ENCODE measurements at regions not wholly inside any gene's neighbourhood (a gene's known extent, or its start where the extent isn't known, plus 50 kb on each side); places are given as distances from the start of the nearest gene placed in this dataset.

DNA sequence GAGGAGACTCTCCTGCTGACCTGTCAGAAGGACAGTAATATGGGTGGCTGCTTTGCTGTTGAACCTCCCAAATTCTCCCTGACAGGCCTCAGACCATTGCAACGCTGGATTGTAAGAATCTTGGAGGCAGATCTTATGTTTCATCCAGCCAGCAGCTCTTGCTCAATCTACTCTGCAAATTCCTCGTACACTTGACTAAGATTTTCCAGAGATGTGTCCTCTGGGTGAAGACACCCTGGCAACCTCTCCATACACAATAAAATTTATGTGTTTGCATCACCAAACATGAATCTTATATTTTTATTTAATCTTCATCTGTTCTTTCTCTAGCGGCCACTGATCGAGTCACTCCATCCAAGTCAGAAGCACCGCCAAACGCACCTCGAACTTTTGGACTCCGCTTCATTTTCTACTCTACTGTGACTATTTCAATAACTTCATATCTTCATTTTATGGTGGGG lies 623.1 kb downstream of the ACTR3B start:
- no peak overlapping the region for H3K27ac Mint-ChIP-seq
- DNase-seq, result no peak
- no peak for ATAC-seq
- no peak overlapping the region for H3K4me3 Mint-ChIP-seq
- peaks cover 7 to 8% of the 10 kb centered on the region in 2 donors for H3K9me3 Mint-ChIP-seq
- H3K4me1 Mint-ChIP-seq, result no peaks in the 10 kb centered on the region
- H3K27me3 Mint-ChIP-seq, result peaks cover 6% of the 10 kb centered on the region

GRCh38 chr7:153383781-153384180 lies 624.2 kb downstream of the ACTR3B start:
- no peak overlapping the region for H3K4me3 Mint-ChIP-seq
- H3K27me3 Mint-ChIP-seq, result peaks cover 6% of the 10 kb centered on the region
- no peak for ATAC-seq
- H3K4me1 Mint-ChIP-seq, result no peaks in the 10 kb centered on the region
- H3K9me3 Mint-ChIP-seq, result peaks cover 8 to 9% of the 10 kb centered on the region in 2 donors
- H3K27ac Mint-ChIP-seq, result no peak overlapping the region
- no peak for DNase-seq

- Mint-ChIP-seq H3K4me3 (no peak overlapping the region), H3K9me3 (peaks cover 16 to 25% of the 10 kb centered on the region in 2 donors), H3K27ac (no peak overlapping the region), H3K4me1 (no peaks in the 10 kb centered on the region), H3K27me3 (peaks cover 6% of the 10 kb centered on the region)
- no peak for ATAC-seq
- no peak for DNase-seq
Measured at GRCh38 chr7:153385502-153385901, 626.0 kb downstream of the ACTR3B start.

DNA sequence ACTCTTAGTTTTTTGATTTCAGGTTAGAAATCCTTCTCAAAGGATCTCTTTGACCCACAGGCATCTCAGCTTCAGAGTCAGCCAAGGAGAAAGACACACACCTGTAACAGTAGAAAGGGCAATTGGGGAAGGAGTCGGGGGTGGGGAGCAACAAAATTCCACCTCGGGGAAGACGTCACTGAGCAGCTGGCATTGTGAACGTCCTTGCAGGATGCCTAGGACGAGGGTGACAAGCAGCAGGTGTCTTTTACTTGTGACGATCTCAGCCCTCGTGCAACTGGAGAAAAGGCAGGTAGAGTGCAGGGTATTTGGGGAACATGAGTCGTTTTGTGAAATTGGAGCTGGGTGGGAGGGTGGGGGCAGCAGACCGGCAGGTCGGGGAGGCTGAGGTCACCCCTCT lies 627.0 kb downstream of the ACTR3B start:
- H3K4me1 Mint-ChIP-seq, result no peaks in the 10 kb centered on the region
- H3K9me3 Mint-ChIP-seq, result peaks cover 24 to 36% of the 10 kb centered on the region in 2 donors
- no peak overlapping the region for H3K4me3 Mint-ChIP-seq
- no peak overlapping the region for H3K27ac Mint-ChIP-seq
- H3K27me3 Mint-ChIP-seq, result peaks cover 4% of the 10 kb centered on the region
- ATAC-seq (no peak), DNase-seq (no peak)

DNA sequence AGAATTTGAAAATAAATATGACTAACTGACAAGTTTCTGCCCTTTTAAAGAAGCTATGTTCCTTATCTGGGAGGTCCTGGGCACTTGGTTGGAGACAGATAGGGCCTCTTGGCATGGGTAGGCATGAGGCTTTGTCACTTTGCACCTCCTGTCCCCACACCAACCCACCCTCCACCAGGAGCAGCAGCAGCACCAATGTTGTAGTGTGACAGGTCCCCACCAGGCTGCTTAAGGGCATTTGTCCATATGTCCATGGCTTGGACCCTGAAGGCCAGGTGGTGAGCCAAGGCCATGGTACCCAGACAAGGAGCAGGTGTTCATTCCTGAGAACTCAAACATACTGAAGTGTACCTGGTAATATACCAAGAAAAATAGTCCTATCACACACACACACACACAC lies 629.1 kb downstream of the ACTR3B start:
- H3K4me3 Mint-ChIP-seq, result no peak overlapping the region
- DNase-seq, result no peak
- H3K4me1 Mint-ChIP-seq, result no peaks in the 10 kb centered on the region
- peaks cover 28 to 50% of the 10 kb centered on the region in 2 donors for H3K9me3 Mint-ChIP-seq
- H3K27ac Mint-ChIP-seq, result no peak overlapping the region
- H3K27me3 Mint-ChIP-seq, result no peaks in the 10 kb centered on the region
- no peak for ATAC-seq

GRCh38 chr7:153389261-153389660 lies 629.7 kb downstream of the ACTR3B start:
- no peaks in the 10 kb centered on the region for H3K4me1 Mint-ChIP-seq
- DNase-seq (no peak), ATAC-seq (no peak)
- H3K27ac Mint-ChIP-seq, result no peak overlapping the region
- H3K27me3 Mint-ChIP-seq, result no peaks in the 10 kb centered on the region
- peaks cover 27 to 57% of the 10 kb centered on the region in 2 donors for H3K9me3 Mint-ChIP-seq
- no peak overlapping the region for H3K4me3 Mint-ChIP-seq

GRCh38 chr7:153390955-153391354 lies 631.4 kb downstream of the ACTR3B start:
- no peak for ATAC-seq
- H3K9me3 Mint-ChIP-seq, result peaks cover 24 to 52% of the 10 kb centered on the region in 2 donors
- no peaks in the 10 kb centered on the region for H3K4me1 Mint-ChIP-seq
- H3K4me3 Mint-ChIP-seq, result no peak overlapping the region
- H3K27ac Mint-ChIP-seq, result no peak overlapping the region
- no peaks in the 10 kb centered on the region for H3K27me3 Mint-ChIP-seq
- no peak for DNase-seq

DNA sequence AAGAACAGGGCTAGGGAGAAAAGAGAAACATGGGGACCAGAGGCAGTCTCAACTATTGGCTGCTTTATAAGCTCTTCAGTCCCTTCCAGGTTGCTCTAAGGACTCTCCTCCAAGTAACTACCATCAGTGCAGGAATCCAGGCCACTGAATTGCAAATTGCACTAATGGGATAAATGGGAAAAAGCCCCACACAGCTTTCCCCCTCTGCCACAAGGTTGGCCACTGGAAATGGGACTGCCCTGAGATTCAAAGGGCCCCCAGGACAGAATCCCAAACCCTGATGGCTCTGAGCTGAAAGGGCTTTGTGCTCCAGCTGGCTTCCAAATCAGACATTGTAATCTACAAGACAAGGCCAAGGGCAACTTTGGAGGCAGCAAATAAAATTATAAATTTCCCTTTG lies 633.2 kb downstream of the ACTR3B start:
- ATAC-seq (no peak), DNase-seq (no peak)
- H3K9me3 Mint-ChIP-seq, result peaks cover 20 to 50% of the 10 kb centered on the region in 2 donors
- H3K4me1 Mint-ChIP-seq, result no peaks in the 10 kb centered on the region
- H3K4me3 Mint-ChIP-seq, result no peak overlapping the region
- no peaks in the 10 kb centered on the region for H3K27me3 Mint-ChIP-seq
- H3K27ac Mint-ChIP-seq, result no peak overlapping the region

DNA sequence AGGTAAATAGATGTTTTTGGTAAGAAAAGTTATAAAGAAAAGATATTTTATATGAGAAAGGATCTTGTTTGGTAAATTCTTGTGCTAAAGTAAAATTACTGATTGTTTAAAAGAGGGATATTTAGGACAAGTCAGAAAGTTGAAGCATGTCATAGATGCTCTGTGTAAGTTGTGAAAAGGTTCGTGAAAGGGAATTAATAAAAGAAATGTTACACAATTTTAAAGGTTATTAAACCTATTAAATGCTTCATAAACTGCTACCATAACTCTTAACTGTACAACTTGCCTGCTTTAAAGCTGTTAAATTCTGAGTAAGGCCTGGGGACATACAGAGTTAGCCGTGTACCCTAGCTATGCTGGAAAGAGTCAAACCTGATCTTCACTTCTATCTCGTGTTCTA lies 634.1 kb downstream of the ACTR3B start:
- Mint-ChIP-seq H3K9me3 (peaks cover 20 to 56% of the 10 kb centered on the region in 2 donors), H3K4me3 (no peak overlapping the region), H3K27ac (no peak overlapping the region), H3K27me3 (no peaks in the 10 kb centered on the region), H3K4me1 (no peaks in the 10 kb centered on the region)
- DNase-seq (no peak), ATAC-seq (no peak)

DNA sequence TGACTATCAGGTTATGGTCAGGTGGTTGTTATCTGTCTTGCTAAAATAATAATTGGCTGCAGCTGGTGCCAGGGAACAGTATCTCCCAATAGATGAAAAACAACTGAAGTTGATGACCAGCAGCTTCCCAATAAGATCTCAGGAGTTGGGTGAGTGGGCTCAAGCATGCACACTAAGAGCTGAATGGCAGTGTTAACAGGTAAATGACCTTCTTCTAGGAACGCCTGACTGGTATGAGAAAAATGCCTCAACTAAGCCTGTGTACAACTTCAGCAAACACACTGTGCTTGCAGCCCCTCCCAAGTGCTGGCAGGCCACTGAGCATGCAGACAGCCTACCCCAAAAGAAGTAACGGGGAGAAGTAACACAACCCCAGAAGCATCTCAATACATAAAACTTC lies 636.9 kb downstream of the ACTR3B start:
- H3K4me1 Mint-ChIP-seq, result no peaks in the 10 kb centered on the region
- no peak overlapping the region for H3K27ac Mint-ChIP-seq
- ATAC-seq (no peak), DNase-seq (no peak)
- no peak overlapping the region for H3K4me3 Mint-ChIP-seq
- no peaks in the 10 kb centered on the region for H3K27me3 Mint-ChIP-seq
- peaks cover 4 to 40% of the 10 kb centered on the region in 2 donors for H3K9me3 Mint-ChIP-seq

- no peak for DNase-seq
- Mint-ChIP-seq H3K27ac (no peak overlapping the region), H3K4me3 (no peak overlapping the region), H3K9me3 (peaks cover 10 to 40% of the 10 kb centered on the region in 2 donors), H3K27me3 (no peaks in the 10 kb centered on the region), H3K4me1 (no peaks in the 10 kb centered on the region)
- ATAC-seq, result no peak
Measured at GRCh38 chr7:153397459-153397858, 637.9 kb downstream of the ACTR3B start.

- peaks cover 10 to 39% of the 10 kb centered on the region in 2 donors for H3K9me3 Mint-ChIP-seq
- no peak for DNase-seq
- H3K27ac Mint-ChIP-seq, result no peak overlapping the region
- no peak overlapping the region for H3K4me3 Mint-ChIP-seq
- ATAC-seq, result no peak
- H3K4me1 Mint-ChIP-seq, result no peaks in the 10 kb centered on the region
- no peaks in the 10 kb centered on the region for H3K27me3 Mint-ChIP-seq
Measured at GRCh38 chr7:153397906-153398305, 638.4 kb downstream of the ACTR3B start.

GRCh38 chr7:153398370-153398769 lies 638.8 kb downstream of the ACTR3B start:
- no peak for DNase-seq
- H3K4me1 Mint-ChIP-seq, result no peaks in the 10 kb centered on the region
- no peaks in the 10 kb centered on the region for H3K27me3 Mint-ChIP-seq
- ATAC-seq, result no peak
- H3K27ac Mint-ChIP-seq, result no peak overlapping the region
- H3K9me3 Mint-ChIP-seq, result peaks cover 6 to 34% of the 10 kb centered on the region in 2 donors
- no peak overlapping the region for H3K4me3 Mint-ChIP-seq

- Mint-ChIP-seq H3K4me1 (no peaks in the 10 kb centered on the region), H3K27ac (no peak overlapping the region), H3K4me3 (no peak overlapping the region), H3K27me3 (no peaks in the 10 kb centered on the region), H3K9me3 (peaks cover 6 to 28% of the 10 kb centered on the region in 2 donors)
- DNase-seq, result no peak
- ATAC-seq, result no peak
Measured at GRCh38 chr7:153398789-153399553, 639.4 kb downstream of the ACTR3B start.

DNA sequence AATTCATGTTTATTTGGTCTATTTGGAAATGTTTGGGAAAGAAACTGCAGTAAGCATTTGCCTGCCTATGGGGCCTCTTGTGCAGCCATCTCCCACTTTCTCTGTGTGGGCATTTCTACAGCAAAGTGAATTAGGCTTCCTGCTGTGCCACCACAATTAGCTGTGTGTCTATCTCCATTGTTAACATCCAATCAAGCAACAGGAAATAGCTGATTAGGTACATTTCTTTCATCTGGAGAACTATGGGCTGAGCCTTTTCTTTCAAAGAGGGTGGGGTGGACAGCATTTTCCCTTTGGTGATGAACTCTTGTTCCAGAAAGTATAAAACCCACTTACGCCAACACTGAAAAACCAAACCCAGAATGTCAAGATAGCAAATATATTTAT lies 640.0 kb downstream of the ACTR3B start:
- no peak overlapping the region for H3K4me3 Mint-ChIP-seq
- no peaks in the 10 kb centered on the region for H3K4me1 Mint-ChIP-seq
- no peak overlapping the region for H3K27ac Mint-ChIP-seq
- H3K9me3 Mint-ChIP-seq, result peaks cover 6 to 25% of the 10 kb centered on the region in 2 donors
- no peak for DNase-seq
- ATAC-seq, result no peak
- no peaks in the 10 kb centered on the region for H3K27me3 Mint-ChIP-seq

GRCh38 chr7:153400735-153401593 lies 641.4 kb downstream of the ACTR3B start:
- DNase-seq (no peak), ATAC-seq (no peak)
- no peaks in the 10 kb centered on the region for H3K27me3 Mint-ChIP-seq
- no peaks in the 10 kb centered on the region for H3K4me1 Mint-ChIP-seq
- peaks cover 6 to 25% of the 10 kb centered on the region in 2 donors for H3K9me3 Mint-ChIP-seq
- H3K27ac Mint-ChIP-seq, result peak overlapping the region in 1 of 2 donors; percentile 69
- H3K4me3 Mint-ChIP-seq, result no peak overlapping the region
